ENCODE measurements at regions not wholly inside any gene's neighbourhood (a gene's known extent, or its start where the extent isn't known, plus 50 kb on each side); places are given as distances from the start of the nearest gene placed in this dataset.

DNA sequence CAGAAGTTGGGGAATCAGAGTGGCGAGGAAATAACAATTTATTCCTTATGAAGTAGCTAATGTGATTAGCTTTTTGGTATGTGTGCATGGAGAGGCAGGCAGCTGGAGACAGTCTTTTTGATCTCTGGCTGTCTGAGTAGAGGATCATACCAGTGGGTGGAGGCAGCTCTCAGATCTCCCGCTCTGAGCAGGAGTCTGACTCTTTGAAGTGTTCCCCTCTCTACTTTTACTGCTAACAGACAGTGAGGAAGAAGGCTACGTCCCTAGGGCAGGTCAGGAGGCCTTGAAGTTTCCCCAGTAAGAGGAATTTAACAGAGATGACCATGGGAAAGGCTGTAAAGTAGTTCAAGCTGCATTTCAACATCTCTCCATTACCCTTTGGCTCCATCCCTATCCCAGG lies 111.9 kb upstream of the REG3A start:
- no peak overlapping the region for H3K4me3 Mint-ChIP-seq
- H3K4me1 Mint-ChIP-seq = no peaks in the 10 kb centered on the region
- H3K9me3 Mint-ChIP-seq = peaks cover 7% of the 10 kb centered on the region
- no peaks in the 10 kb centered on the region for H3K36me3 Mint-ChIP-seq
- no peak overlapping the region for H3K27ac Mint-ChIP-seq
- no peak for DNase-seq
- no peaks in the 10 kb centered on the region for H3K27me3 Mint-ChIP-seq

DNA sequence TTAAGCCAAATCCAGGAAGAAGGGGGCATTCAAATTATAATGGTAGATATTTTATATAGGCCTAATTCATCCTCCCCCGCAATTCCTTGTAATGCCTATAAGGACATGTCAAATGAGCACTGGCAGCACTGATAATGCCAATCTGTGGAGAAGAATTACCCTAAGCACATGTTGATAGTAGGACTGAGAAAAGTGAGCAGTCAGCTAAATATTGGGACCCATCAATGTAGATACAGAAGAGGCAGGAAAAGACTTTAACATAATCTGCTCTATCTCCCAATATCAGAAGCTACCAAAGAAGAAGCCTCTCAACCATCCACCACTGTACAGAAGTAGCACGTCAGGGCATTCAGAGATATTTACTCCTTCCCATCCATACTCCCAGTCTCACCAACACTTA lies 101.3 kb upstream of the REG3A start:
- no peaks in the 10 kb centered on the region for H3K36me3 Mint-ChIP-seq
- no peaks in the 10 kb centered on the region for H3K9me3 Mint-ChIP-seq
- no peaks in the 10 kb centered on the region for H3K27me3 Mint-ChIP-seq
- DNase-seq = no peak
- H3K4me3 Mint-ChIP-seq = no peak overlapping the region
- H3K4me1 Mint-ChIP-seq = no peaks in the 10 kb centered on the region
- H3K27ac Mint-ChIP-seq = no peak overlapping the region

- H3K4me3 Mint-ChIP-seq = no peak overlapping the region
- no peak overlapping the region for H3K27ac Mint-ChIP-seq
- DNase-seq = no peak
- no peaks in the 10 kb centered on the region for H3K9me3 Mint-ChIP-seq
- no peaks in the 10 kb centered on the region for H3K36me3 Mint-ChIP-seq
- no peaks in the 10 kb centered on the region for H3K27me3 Mint-ChIP-seq
- no peaks in the 10 kb centered on the region for H3K4me1 Mint-ChIP-seq
Measured at GRCh38 chr2:79259959-79260358, 100.4 kb upstream of the REG3A start.

DNA sequence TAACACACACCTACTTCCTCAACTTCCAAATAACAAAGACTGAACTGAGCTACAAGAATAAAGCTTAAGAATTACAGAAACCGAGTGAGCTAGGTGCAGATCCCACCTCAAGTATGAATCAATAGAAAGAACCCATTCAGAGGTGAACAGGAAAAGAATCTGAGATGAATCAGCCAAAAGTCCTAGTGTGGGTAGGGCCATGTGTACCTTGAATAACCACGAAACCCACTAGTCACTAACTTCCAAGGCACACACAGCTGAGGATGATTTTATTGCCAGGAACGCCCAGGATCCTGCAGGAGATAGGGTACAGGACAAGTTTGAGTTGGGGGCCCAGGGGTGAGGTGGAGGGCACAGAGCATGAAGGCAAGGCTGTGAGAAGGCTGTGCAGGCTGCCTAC lies 99.7 kb upstream of the REG3A start:
- Mint-ChIP-seq H3K4me3 (no peak overlapping the region), H3K9me3 (no peaks in the 10 kb centered on the region), H3K27ac (no peak overlapping the region), H3K27me3 (no peaks in the 10 kb centered on the region), H3K4me1 (no peaks in the 10 kb centered on the region), H3K36me3 (no peaks in the 10 kb centered on the region)
- DNase-seq = no peak

- H3K9me3 Mint-ChIP-seq = no peaks in the 10 kb centered on the region
- DNase-seq = no peak
- no peaks in the 10 kb centered on the region for H3K36me3 Mint-ChIP-seq
- H3K27me3 Mint-ChIP-seq = no peaks in the 10 kb centered on the region
- H3K4me1 Mint-ChIP-seq = no peaks in the 10 kb centered on the region
- no peak overlapping the region for H3K27ac Mint-ChIP-seq
- no peak overlapping the region for H3K4me3 Mint-ChIP-seq
Measured at GRCh38 chr2:79253243-79253774, 93.8 kb upstream of the REG3A start.

GRCh38 chr2:79250656-79251055 lies 91.1 kb upstream of the REG3A start:
- no peak for DNase-seq

DNA sequence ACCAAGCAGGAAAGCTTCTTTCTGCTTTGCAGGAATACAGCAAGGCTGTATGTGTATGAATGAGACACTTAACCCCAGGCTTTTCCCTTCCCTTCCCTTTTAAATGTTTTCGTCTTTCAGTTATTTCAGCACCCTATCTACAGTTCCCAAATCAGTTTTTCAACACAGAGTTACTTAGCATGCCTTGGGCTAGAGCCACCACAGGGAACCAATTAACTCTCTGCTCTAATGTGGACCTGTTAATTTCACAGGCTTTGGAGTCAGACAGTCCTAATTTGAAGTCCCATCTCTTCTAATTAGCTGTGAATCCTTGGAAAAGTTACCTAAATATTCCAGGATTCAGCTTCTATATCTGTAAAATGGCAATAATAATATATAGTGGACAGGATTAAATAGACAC lies 89.2 kb upstream of the REG3A start:
- Mint-ChIP-seq H3K4me3 (no peak overlapping the region), H3K9me3 (no peaks in the 10 kb centered on the region), H3K27me3 (no peaks in the 10 kb centered on the region), H3K4me1 (no peaks in the 10 kb centered on the region), H3K36me3 (no peaks in the 10 kb centered on the region), H3K27ac (no peak overlapping the region)
- DNase-seq = no peak

More at GRCh38 chr2:79250656-79251055, 91.1 kb upstream of the REG3A start:
- Mint-ChIP-seq H3K9me3 (no peaks in the 10 kb centered on the region), H3K27me3 (no peaks in the 10 kb centered on the region), H3K4me3 (no peak overlapping the region), H3K36me3 (no peaks in the 10 kb centered on the region), H3K27ac (no peak overlapping the region), H3K4me1 (no peaks in the 10 kb centered on the region)

- no peaks in the 10 kb centered on the region for H3K36me3 Mint-ChIP-seq
- H3K4me3 Mint-ChIP-seq = no peak overlapping the region
- no peaks in the 10 kb centered on the region for H3K27me3 Mint-ChIP-seq
- no peaks in the 10 kb centered on the region for H3K4me1 Mint-ChIP-seq
- H3K27ac Mint-ChIP-seq = no peak overlapping the region
- H3K9me3 Mint-ChIP-seq = peaks cover 8% of the 10 kb centered on the region
- DNase-seq = no peak
Measured at GRCh38 chr2:79235135-79235534, 75.6 kb upstream of the REG3A start.

DNA sequence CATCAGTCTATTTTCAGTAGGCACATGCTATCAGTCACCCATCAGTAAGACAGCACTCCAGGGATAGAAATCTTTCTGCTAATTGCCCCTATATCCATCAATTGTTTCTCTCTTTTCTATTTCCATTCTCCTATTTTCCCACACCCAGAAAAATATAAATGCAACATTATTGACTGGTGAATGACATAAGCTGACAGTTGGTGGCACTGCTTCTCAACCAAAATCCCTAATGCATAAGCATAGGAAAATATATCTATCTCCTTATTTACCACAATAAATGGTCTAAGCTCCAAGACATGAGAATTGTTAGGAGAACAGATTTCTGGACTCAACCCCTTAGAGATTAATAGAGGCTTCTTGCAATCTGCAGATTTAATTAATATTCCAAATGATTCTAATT lies 64.0 kb upstream of the REG3A start:
- no peak overlapping the region for H3K27ac Mint-ChIP-seq
- H3K27me3 Mint-ChIP-seq = no peaks in the 10 kb centered on the region
- H3K9me3 Mint-ChIP-seq = peaks cover 2% of the 10 kb centered on the region
- H3K4me3 Mint-ChIP-seq = no peak overlapping the region
- no peaks in the 10 kb centered on the region for H3K4me1 Mint-ChIP-seq
- no peak for DNase-seq
- H3K36me3 Mint-ChIP-seq = no peaks in the 10 kb centered on the region

DNA sequence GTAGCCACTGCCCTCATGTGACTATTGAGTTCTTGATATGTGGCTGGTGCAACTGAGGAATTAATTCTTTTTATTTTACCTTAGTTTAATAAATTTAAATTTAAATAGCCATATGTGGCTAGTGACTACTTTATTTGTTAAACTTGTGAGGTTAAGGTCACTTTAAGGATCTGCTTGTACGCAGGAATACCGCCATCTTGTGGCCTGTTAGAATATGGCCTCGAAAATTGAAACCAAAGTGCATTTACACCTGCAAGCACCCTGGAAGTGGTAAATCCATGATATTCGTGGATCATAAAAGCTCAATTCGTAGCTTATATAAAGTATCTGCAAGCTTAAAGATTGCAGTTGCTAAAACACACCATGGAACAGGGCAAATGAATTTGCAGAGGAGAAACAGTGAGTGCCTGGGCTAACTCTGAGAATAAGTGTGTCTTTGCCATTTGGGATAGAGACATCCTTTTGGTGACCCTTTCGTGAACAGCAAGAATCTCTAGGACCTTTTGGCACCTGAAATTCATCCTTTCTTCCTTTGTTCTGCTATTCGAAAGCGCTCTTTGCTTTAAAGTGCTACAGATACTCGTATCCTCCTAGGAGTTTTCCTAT lies 59.9 kb upstream of the REG3A start:
- Mint-ChIP-seq H3K27ac (no peak overlapping the region), H3K36me3 (no peaks in the 10 kb centered on the region), H3K4me3 (no peak overlapping the region), H3K9me3 (peaks cover 2% of the 10 kb centered on the region), H3K4me1 (no peaks in the 10 kb centered on the region), H3K27me3 (no peaks in the 10 kb centered on the region)
- peak; percentile 1 for DNase-seq

GRCh38 chr2:79210274-79210917 lies 50.8 kb upstream of the REG3A start:
- DNase-seq = no peak
- no peaks in the 10 kb centered on the region for H3K4me1 Mint-ChIP-seq
- H3K36me3 Mint-ChIP-seq = no peaks in the 10 kb centered on the region
- H3K27me3 Mint-ChIP-seq = no peaks in the 10 kb centered on the region
- H3K4me3 Mint-ChIP-seq = no peak overlapping the region
- H3K9me3 Mint-ChIP-seq = no peaks in the 10 kb centered on the region
- H3K27ac Mint-ChIP-seq = no peak overlapping the region
